GM18868 (cell line): ENCODE measurements at regions not wholly inside any gene's neighbourhood (a gene's known extent, or its start where the extent isn't known, plus 50 kb on each side); places are given as distances from the start of the nearest gene placed in this dataset.

ENCODE experiments used
- ATAC-seq: cut with Tn5 transposase; IDR thresholded peaks from one replicate; pipeline ENCODE4 v1.9.1; 2021; ENCODE audit warnings: mild to moderate bottlenecking, moderate library complexity; ENCODE audit not compliant: unreplicated experiment

GRCh38 chr11:116478669-116479668, 293.8 kb downstream of the BUD13 start:
- no peak for ATAC-seq

DNA sequence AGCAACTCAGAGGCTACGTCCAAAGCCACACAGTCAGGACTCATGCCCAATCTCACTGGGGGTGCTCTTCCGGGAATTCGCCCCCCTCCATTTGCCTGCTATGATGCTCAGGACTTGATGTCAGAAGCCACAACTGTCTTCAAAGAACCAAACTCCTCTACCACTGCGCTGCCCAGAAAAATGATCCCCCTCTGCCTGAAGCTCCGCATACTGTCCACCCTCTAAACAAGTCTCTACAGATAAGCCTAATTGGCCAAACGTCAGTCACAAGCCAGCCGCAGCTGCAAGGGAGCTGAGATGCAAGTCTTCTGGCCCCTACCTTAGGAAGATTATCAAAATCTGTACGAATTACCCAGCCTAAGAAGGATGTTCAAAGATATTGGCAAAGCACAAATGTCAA, 294.6 kb downstream of the BUD13 start:
- ATAC-seq, result no peak

- no peak for ATAC-seq
Measured at GRCh38 chr11:116473790-116474346, 298.9 kb downstream of the BUD13 start.

DNA sequence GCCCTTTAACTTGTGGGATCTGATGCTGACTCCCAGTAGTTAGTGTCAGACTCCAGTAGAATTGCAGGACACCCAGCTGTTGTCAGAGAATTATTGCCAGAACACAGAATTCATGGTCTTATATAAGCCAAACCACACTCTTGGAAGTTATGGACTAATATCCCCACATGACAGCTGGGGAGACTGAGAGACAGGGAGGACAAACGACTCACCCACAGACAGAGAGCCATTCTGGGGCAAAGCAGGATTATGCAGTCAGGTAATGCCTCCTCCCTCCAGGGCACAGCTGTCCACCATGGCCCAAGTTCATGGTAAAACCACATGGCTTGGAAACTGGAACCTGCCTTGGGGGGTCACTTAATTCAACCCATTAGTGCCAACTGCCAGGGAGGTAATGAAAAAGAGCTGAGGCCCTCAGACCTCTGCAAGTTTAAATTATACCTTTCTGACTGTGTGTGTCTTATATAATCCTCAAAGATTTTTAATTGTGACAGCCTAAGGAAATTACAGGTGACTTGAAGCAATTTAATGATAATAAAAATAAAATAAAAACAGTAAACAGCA, 299.5 kb downstream of the BUD13 start:
- ATAC-seq, result no peak

- ATAC-seq, result no peak
Measured at GRCh38 chr11:116472651-116473050, 300.1 kb downstream of the BUD13 start.

GRCh38 chr11:116471608-116472256, 301.1 kb downstream of the BUD13 start:
- ATAC-seq, result no peak

- no peak for ATAC-seq
Measured at GRCh38 chr11:116468699-116469098, 304.1 kb downstream of the BUD13 start.

DNA sequence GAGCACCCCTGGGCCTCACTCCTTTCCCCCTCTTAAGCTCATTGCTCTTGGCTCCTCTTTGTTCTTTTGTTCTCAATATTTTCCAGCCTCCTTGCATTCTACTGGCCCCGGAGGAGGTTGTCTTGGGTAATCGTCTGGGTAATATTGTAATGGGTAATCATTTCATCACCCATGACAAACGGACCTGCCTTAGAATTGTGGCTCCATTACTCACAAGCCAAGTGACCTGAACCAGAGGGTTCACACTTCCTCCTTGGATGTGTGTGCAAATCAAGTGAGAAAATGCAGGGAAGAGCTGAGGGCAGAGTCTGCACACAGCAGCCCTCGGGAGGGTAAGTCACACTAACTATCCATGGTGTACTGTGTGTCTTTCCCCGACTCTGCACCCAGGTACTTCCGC, 305.0 kb downstream of the BUD13 start:
- no peak for ATAC-seq

GRCh38 chr11:116466801-116467200, 306.0 kb downstream of the BUD13 start:
- no peak for ATAC-seq

GRCh38 chr11:116466191-116466590, 306.6 kb downstream of the BUD13 start:
- ATAC-seq, result no peak

DNA sequence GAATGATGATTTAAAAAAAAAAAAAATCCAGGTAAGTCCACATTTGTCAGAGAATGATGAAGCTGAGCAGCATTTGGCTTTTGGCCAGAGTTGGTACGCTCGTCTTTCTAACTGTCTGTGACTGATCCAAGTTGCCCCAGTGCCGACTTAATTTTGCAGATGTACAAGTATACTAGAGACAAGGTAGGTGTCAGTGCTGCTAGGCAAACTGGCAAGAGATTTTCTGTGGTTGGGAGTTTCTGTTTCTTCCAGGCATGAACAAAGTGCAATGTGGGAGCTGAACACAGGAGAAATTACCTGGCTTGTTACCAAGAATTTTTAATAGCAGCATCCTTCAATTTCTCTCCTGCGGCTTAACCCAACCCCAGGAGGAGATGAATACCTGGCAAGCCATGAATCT, 307.7 kb downstream of the BUD13 start:
- ATAC-seq, result no peak

- no peak for ATAC-seq
Measured at GRCh38 chr11:116461789-116462188, 311.0 kb downstream of the BUD13 start.

GRCh38 chr11:116460156-116460920, 312.4 kb downstream of the BUD13 start:
- no peak for ATAC-seq

GRCh38 chr11:116459185-116460045, 313.4 kb downstream of the BUD13 start:
- ATAC-seq, result no peak

DNA sequence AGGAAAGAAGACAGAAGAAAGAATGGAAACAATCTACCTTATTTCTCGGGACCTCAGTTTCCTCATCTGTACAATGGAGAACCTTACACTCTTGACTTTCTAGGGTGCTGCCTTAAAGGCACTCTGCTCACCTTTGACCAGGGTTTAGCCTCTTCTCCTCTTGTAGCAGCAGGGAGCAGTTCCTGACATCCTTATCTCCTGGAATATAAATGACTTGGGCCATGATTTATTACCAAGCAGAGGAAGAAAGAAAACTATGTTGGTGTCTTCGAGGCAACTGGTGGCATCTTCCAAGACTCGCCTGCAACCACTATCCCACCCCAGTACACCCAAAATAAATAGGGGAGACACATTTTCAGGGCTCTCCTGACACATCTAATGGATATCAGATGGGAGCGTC, 314.2 kb downstream of the BUD13 start:
- ATAC-seq, result no peak

DNA sequence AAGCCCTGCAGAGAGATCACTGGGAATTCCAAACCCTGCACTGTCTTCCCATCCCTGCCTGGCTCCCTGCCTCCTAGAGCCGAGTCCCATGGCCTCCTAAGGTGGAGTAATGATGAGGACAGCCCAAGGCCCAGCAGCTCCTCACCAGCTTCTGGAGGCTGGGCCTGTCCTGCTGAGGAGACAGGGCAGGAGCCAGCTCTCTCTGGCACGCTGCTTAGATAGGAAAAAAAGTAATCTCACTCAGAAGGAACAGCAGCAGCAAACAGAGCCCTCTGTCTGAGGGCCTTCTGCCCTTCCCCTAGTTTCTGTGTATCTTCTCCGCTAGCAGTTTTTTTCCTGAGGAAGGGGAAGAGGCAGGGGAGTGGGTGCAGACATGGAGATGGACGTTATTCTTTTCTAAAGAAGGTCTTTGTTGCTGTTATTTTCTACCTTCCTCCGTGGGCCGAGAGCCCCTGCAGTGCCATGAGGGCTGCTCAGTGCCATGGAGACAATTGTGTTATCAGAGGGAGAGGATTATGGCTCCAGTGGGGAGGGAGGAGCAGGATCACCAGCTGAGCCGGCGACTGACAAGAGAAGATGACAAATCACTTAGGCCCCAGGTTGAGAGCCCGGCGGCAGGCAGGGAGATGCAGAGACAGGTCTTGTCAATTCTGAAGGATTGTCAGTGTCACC, 315.3 kb downstream of the BUD13 start:
- no peak for ATAC-seq

DNA sequence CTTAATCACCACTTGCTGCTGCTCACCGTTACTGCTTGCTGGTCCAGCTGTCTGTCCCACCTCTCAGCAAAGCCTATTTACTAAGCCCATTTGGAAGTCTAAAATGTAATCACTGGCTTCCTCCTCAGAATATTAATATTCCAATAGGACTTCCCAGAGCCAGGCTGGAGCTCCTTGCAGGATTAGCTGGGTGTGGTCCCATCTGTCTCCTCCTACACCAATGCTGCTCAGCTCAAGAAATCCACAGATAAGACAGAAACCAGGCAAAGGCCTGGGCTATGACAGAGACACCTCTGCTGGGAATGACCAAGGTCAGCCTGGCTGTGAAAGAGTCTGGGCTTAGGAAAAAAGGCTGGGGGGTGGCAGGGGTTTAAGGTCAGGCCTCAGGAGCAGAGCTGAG, 317.8 kb downstream of the BUD13 start:
- no peak for ATAC-seq

- ATAC-seq, result no peak
Measured at GRCh38 chr11:116454020-116454645, 318.7 kb downstream of the BUD13 start.

GRCh38 chr11:116452461-116452860, 320.3 kb downstream of the BUD13 start:
- ATAC-seq, result no peak
